ENCODE measurements at regions not wholly inside any gene's neighbourhood (a gene's known extent, or its start where the extent isn't known, plus 50 kb on each side); places are given as distances from the start of the nearest gene placed in this dataset.
"Not testable (repeated sequence)": the region's sequence is repeated elsewhere in the genome, so short reads cannot be mapped to it uniquely, and the experiment has no call there.

- not testable (repeated sequence) for DNase-seq (ENCODE audit: low read depth in 2 of 2)
These were observed 155.5 kb upstream of the FOXQ1 start for GRCh38 chr6:1156411-1156810.

- DNase-seq (ENCODE audit: low read depth in 2 of 2), result no peak
These were observed 158.1 kb upstream of the FOXQ1 start for GRCh38 chr6:1153696-1154245.

GRCh38 chr6:1146500-1146899 lies 165.4 kb upstream of the FOXQ1 start:
- DNase-seq (ENCODE audit: low read depth in 2 of 2), result no peak

GRCh38 chr6:1145768-1146218 lies 166.1 kb upstream of the FOXQ1 start:
- DNase-seq (ENCODE audit: low read depth in 2 of 2), result no peak

GRCh38 chr6:1144842-1145767 lies 166.8 kb upstream of the FOXQ1 start:
- DNase-seq (ENCODE audit: low read depth in 2 of 2), result no peak

GRCh38 chr6:1143655-1144054 lies 168.2 kb upstream of the FOXQ1 start:
- DNase-seq (ENCODE audit: low read depth in 2 of 2), result no peak

- DNase-seq (ENCODE audit: low read depth in 2 of 2), result no peak
These were observed 172.6 kb upstream of the FOXQ1 start for GRCh38 chr6:1139155-1139890.

- no peak for DNase-seq (ENCODE audit: low read depth in 2 of 2)
These were observed 174.0 kb upstream of the FOXQ1 start for GRCh38 chr6:1137849-1138248.

GRCh38 chr6:1136827-1137226 lies 175.1 kb upstream of the FOXQ1 start:
- no peak for DNase-seq (ENCODE audit: low read depth in 2 of 2)

- no peak for DNase-seq (ENCODE audit: low read depth in 2 of 2)
These were observed 175.5 kb upstream of the FOXQ1 start for GRCh38 chr6:1136415-1136774.

GRCh38 chr6:1135726-1136414 lies 176.0 kb upstream of the FOXQ1 start:
- no peak for DNase-seq (ENCODE audit: low read depth in 2 of 2)

GRCh38 chr6:1131285-1132079 lies 180.4 kb upstream of the FOXQ1 start:
- no peak for DNase-seq (ENCODE audit: low read depth in 2 of 2)

GRCh38 chr6:1130709-1131108 lies 181.2 kb upstream of the FOXQ1 start:
- DNase-seq (ENCODE audit: low read depth in 2 of 2), result no peak

GRCh38 chr6:1129131-1129530 lies 182.8 kb upstream of the FOXQ1 start:
- no peak for DNase-seq (ENCODE audit: low read depth in 2 of 2)

- DNase-seq (ENCODE audit: low read depth in 2 of 2), result no peak
These were observed 184.2 kb upstream of the FOXQ1 start for GRCh38 chr6:1127597-1128288.

- no peak for DNase-seq (ENCODE audit: low read depth in 2 of 2)
These were observed 184.8 kb upstream of the FOXQ1 start for GRCh38 chr6:1127129-1127528.

GRCh38 chr6:1126036-1126435 lies 185.9 kb upstream of the FOXQ1 start:
- DNase-seq (ENCODE audit: low read depth in 2 of 2), result no peak

- DNase-seq (ENCODE audit: low read depth in 2 of 2), result no peak
These were observed 186.6 kb upstream of the FOXQ1 start for GRCh38 chr6:1125297-1125696.

- DNase-seq (ENCODE audit: low read depth in 2 of 2), result no peak
These were observed 187.0 kb upstream of the FOXQ1 start for GRCh38 chr6:1124885-1125284.
